GM19452 (cell line): ENCODE measurements at regions not wholly inside any gene's neighbourhood (a gene's known extent, or its start where the extent isn't known, plus 50 kb on each side); places are given as distances from the start of the nearest gene placed in this dataset.

Experiments used
- ATAC-seq: cut with Tn5 transposase; IDR thresholded peaks from one replicate; pipeline ENCODE4 v1.9.1; 2021; ENCODE audit not compliant: unreplicated experiment

DNA sequence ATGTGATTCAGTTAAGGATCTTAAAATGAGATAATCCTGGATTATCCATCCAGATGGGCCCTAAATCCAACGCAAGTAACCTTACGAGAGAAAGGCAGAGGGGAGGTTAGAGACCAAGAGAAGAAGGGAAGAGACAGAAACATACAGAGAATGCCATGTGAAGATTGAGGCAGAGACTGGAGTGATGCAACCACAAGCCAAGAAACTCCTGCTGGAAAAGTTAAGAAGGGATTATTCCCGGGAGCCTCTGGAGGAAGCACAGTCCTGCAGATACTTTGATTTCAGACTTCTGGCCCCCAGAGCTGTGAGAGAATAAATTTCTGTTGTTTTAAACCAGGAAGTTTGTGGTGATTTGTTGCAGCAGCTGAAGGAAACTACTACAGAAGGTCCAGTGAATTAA, 992.7 kb downstream of the BCL11A start:
- no peak for ATAC-seq

GRCh38 chr2:59540864-59541263, 1012.6 kb downstream of the BCL11A start:
- no peak for ATAC-seq

DNA sequence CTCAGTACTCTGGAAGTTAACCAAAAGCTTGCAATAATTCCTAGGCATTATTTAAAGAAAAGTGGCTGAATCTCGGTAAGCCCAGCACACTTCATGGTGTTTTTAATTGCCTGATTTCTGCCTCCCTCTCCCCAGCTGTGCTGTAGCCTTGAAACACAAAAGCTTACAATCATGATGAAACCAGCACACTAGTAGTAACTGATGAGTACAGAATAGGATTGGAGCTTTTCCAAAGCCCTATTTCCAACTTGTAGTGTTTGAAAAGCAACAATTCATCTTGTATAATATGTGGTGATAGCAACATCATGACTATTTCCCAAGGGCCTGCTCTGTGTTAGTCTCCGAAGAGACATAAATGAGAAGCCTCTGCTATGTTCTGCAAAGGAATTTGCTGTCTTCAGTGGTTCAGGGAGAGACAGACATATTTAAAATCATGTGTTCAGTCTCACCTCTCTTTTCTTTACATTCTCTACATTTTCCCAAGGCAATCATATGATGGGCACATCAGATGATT, 1015.0 kb downstream of the BCL11A start:
- ATAC-seq, result no peak

DNA sequence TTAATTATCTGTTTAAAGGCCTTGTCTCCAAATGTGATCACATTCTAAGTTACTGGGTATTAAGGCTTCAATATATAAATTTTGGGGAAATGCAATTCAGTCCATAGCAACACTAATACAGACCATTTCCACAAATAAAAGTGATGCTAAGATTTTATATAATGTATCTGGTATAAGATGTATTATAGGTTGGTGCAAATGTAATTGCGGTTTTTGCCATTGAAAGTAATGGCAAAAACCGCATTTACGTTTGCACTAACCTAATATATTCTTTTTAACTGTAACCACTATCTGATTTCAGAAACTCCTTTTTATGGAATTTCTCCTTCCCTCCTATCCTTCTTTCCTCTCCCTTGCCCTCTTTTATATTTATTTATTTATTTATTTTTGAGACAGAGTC, 1020.6 kb downstream of the BCL11A start:
- ATAC-seq, result no peak

GRCh38 chr2:59530258-59530657, 1023.2 kb downstream of the BCL11A start:
- no peak for ATAC-seq

DNA sequence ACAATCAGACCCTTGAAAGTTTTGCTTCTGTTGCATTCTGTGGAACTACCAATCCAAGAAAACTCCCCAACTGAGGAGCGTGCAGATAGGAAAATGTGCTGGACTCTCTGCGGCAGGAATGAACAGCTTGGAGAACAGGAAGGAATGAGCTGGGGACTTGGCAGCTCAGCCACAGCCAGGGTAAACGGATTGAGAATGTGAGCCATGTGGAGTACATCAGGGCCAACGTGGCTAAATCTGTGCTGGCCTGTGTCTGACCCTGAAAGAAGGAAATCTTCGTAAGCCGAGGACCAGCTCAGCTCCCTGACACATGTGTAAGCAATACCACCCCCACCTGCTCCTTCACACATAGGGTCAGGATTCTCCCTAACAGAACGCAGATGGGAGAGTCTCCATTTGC, 1023.7 kb downstream of the BCL11A start:
- no peak for ATAC-seq

DNA sequence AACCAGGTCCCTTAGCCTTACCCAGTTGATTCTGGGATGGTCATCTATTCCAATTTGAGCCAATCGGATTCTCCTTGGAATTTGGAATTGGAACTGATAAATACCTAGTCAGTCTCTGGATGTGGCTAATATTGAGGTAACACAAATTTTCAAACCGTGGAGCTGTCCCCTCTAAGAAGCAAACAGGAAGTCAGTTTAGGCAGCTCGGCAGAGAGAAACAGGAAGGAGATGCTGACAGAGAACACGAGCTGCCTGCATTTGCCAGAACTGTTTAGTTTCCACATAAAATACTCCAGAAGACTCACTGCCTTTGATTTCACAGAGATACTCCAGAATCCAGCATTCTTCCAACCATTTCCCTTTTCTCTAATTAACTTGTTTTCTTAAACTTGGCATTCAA, 1024.9 kb downstream of the BCL11A start:
- ATAC-seq, result no peak

DNA sequence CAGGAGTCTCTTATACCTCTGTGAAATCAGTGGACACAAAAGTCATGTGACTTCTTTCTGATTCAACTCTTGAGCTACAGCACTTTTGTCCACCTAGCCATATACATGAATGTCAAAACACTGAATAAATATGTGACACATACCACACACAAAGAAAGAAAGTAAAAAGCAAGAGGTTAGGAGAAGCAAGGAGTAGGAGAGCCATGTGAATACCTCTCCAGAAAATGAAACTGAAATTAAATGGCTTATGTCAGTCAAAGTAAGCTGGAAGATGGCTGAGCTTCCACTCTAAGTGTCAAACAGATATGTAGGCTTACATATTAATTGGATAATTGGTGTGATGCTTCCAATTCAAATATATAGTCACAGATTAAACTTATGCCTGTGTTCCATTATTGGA, 1050.5 kb downstream of the BCL11A start:
- ATAC-seq, result no peak

GRCh38 chr2:59490994-59491393, 1062.5 kb downstream of the BCL11A start:
- no peak for ATAC-seq

- ATAC-seq, result no peak
These were observed 1063.3 kb downstream of the BCL11A start for GRCh38 chr2:59490192-59490591.

DNA sequence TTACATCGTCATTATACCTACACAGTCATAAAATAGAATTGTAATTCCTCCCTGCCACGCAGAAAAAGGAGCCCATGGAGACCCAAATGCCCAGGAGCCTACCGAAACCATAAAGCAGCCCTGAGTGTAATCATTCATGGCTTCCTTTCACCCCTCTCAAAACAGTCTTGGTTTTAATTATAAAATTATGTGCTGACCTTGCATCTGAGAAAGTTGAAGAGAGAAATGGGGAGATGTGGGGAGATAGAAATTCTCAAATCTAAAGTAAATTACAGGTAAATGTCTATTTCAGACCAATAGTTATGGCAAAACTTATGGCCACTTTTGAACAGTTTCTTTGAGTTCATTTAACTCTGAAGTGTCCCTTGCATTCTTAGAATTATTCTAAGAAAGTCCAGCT, 1068.8 kb downstream of the BCL11A start:
- no peak for ATAC-seq

GRCh38 chr2:59463426-59463825, 1090.0 kb downstream of the BCL11A start:
- no peak for ATAC-seq

- ATAC-seq, result no peak
These were observed 1090.8 kb downstream of the BCL11A start for GRCh38 chr2:59462422-59463197.

DNA sequence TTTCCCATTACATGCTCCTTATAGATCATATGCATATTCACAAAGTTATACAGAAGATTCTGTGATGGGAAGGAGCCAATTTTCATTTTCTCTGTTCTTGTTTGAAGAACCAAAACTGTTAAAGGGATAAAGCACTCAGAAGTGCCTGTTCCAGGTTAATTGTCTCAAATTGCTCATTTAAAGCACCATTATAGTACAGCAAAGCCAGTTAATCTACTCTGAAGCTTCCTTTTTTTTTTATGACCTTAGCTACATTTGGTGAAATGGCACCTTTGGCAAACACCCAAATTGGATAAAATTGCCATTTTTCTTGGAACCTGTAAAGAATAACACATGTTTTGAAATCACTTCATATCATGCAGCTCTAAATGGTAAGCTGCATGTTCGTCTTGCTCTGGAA, 1092.3 kb downstream of the BCL11A start:
- no peak for ATAC-seq

- ATAC-seq, result no peak
These were observed 1094.7 kb downstream of the BCL11A start for GRCh38 chr2:59458800-59459199.

- ATAC-seq, result no peak
These were observed 1097.2 kb downstream of the BCL11A start for GRCh38 chr2:59456285-59456684.

DNA sequence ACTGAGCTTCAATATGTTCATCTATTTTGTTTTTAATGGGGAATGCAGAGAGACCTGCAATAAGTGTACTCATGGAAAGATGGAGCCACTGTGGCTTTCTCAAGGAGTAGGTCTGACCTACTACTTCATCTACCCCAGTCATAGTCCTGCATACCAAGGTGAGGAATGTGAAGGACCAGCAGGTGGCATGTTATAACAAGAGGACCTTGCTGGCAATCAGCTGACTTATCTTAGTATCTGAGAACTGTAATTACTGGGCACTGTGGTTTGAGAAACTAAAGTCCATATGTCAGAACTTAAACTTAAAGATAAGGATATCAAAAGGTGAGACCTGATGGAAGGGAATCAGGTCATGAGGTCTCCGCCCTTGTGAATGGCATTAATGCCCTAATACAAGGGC, 1104.2 kb downstream of the BCL11A start:
- no peak for ATAC-seq

GRCh38 chr2:59440491-59440890, 1113.0 kb downstream of the BCL11A start:
- no peak for ATAC-seq

- no peak for ATAC-seq
These were observed 1117.8 kb downstream of the BCL11A start for GRCh38 chr2:59435635-59436034.

DNA sequence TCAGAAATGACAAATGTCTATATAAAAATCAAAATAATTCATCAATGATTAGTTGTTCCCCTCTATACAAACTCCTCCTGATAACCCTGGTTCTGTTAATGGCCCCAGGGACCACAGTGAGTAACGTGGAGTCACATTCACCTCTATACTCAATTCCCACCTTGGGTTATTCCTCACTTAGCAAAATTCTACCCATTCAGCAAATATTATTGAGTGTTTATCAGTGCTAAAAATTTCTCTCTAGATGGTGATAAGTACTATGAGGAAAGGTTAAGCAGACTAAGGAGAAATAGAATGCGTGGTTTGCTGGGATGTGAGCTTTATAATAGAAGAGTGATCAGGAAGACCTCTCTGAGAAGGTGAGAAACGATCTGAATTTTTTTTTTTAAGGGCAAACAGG, 1124.5 kb downstream of the BCL11A start:
- no peak for ATAC-seq

- no peak for ATAC-seq
These were observed 1125.5 kb downstream of the BCL11A start for GRCh38 chr2:59427980-59428379.

GRCh38 chr2:59425247-59425646, 1128.2 kb downstream of the BCL11A start:
- no peak for ATAC-seq
